ENCODE measurements at regions not wholly inside any gene's neighbourhood (a gene's known extent, or its start where the extent isn't known, plus 50 kb on each side); places are given as distances from the start of the nearest gene placed in this dataset.
"Not testable (repeated sequence)": the region's sequence is repeated elsewhere in the genome, so short reads cannot be mapped to it uniquely, and the experiment has no call there.

DNA sequence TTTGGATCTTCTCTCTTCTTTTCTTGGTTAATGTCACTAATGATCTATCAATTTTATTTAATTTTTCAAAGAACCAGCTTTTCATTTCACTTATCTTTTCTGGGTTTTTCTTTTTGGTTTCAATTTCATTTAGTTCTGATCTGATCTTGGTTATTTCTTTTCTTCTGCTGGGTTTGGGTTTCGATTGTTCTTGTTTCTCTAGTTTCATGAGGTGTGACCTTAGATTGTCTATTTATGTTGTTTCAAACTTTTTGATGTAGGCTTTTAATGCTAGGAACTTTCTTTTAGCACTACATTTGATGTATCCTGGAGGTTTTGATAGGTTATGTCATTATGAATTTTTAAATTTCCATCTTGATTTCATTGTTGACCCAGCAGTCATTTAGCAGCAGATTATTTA lies 142.3 kb downstream of the C11orf87 start:
- DNase-seq = no peak

DNA sequence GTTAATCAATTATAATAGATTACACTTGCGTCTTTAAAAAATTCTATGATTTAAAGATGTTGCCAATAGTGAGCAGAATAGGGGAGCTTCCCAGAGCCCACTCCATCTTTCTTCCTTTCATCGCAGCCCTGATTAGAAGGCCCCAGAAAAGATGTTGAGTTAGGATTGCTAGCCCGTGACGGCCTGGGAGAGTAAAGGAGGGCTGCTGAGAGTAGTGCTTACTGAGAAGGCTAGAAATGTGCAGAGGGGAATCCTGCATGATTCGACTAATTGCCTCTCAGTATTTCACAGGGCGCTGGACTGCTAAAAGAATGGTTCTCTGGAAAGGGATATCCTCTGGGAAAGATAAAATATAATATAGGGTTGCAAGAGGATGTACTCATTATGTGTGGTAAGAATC lies 160.5 kb downstream of the C11orf87 start:
- no peak for DNase-seq

DNA sequence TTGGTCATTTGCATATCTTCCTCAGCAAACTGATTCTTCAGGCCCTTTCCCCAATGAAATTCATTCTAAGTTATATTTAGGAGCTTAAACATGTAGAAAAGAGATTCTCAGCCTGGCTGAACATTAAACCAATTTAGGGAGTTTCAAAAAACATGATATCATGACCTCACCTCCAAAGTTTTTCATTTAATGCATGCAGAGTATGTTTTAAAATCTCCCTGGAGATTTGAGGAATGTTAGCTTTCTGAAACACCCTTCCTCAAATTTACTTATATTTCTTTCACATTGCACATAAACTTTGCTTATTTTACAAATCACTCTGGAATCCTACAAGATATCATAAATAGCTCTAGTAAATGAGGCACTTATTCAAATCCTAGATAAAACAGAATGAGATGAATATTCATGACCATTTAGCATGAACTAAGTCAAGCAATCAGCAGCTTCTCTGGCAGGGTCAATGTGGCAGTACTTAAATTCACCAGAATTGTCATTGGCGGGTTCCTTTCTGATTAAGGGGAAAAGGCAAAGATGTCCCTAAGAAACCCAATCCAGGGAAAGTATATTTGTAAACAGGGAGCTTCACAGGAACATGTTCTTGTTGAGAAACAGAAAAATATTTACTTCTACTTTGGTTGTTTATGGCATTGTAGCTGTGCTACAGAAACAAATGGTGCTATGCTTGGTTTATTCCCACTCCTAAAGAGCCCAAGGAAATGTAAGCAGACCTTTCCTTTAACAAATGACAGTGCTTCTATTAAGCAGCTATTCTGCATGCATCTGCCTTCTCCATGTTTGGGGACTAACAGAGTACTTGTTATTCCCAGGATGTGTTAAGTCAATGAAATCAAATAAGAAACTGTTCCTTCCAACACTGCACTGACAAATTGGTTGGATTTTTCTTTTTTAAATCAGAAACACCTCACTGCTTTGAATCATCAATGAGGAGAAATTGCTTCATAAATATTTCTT lies 162.3 kb downstream of the C11orf87 start:
- no peak for DNase-seq

DNA sequence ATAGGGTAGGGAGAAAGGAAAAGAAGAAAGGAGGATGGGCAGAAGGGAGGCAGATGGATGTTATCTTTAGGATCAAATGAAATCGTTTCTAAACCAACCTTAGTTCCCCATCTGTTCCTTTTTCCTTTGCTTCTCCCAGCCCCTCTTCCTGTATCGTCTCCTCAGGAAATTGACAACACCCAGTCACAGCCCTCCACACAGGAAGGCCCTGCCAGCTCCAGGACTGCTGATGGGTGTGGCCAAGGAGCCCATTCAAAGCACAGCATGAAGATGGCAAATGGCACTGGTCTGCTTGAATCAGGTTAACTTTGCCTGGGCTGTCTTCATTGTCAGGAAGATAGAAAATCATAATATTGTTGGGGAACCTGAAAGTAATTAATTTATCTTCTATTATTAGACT lies 164.8 kb downstream of the C11orf87 start:
- no peak for DNase-seq

DNA sequence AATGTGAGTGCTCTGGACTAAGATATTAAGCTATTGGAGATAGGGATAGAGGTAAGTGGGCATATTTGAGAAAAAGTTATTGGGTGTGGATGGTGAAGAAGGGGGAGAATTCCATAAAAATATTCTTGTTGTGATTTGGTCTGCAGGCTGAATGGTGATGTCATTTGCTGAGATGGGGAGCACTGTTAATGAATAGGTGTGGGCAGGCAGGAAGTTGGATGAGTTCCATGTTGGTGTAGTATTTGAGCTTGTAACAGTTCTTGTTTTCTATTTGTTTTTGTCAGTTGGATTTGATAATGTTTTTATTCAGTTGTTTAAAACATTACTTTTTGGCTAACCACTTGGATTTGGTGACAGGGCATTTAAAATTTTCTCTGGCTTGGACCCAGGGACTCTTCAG lies 168.8 kb downstream of the C11orf87 start:
- no peak for DNase-seq

DNA sequence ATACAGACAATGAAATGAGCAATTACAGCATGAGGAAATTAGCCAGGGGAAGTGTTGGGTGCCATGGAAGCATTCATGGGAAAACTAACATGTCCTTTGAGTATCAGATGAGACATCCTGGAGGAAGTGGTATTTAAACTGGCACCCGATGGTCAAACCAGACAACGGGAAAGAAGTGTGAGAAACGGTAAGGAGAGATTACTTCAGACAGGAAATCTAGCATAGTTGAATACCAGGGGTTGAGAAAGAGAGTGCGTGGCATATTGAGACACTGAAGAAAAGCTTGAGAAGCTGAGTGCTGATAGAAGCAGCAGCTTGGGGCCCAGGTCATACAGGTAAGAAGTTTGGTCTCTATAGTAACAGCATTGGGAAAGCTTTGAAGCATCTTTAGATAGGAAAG lies 175.3 kb downstream of the C11orf87 start:
- no peak for DNase-seq

DNA sequence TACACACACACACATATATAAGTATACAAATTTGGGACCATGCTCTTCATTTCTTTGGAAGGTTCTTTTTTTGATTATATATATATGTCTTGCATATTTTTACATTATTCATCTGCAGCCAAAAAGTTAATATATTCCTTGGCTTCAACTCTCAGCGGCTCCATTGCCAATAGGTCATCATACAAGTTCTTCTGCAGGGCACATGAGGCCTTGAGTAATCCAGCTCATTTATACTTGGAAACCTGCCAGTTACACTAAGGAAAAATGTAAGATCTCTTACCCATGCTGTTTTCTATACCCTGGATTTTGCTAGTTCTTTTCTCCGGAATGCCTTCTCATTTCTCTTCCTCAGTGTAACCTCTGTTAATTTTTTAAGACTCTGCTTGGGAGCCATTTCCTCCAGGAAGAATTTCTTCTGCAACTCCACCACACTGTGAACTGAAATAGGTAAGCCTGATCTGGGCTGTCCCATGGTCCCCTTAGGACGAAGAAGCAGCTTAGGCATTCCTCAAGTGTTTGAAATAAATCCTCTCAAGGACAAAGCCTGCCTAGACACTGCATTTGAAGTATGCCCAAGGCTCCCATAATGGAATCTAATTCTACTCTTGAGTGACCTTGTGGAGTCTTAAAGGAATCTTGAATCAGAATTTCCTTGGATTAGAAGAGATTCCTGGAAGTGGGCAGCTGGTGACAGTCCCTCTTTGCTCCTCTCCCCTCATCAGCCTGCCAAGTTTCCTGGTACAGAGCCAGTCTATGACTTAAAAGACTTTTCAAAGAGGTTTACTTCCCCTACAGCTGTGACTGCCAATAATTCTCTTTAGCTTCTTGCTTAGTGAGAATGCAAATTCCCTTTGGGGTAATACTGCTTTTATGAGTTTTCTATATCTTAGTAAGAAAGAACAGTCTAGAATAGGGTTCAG lies 182.8 kb downstream of the C11orf87 start:
- no peak for DNase-seq

DNA sequence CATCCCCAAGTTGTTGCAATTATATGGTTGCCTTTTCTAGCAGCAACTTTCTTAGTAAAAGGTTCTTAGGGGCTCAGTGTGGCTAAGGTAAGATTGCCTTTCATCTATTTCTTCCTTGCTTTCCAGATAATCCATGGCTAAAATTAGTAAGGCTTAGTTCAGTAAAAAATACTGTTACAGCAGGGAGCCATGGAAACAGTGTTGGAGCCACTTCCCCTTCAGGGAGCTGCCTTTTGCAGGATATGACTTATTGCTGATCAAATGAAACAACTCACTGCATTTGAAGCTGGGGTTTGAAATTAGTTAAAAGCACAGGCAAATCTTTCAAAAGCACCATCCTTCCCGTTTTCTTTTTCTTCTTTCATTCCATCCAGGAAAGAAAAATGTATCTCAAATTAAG lies 184.3 kb downstream of the C11orf87 start:
- no peak for DNase-seq

DNA sequence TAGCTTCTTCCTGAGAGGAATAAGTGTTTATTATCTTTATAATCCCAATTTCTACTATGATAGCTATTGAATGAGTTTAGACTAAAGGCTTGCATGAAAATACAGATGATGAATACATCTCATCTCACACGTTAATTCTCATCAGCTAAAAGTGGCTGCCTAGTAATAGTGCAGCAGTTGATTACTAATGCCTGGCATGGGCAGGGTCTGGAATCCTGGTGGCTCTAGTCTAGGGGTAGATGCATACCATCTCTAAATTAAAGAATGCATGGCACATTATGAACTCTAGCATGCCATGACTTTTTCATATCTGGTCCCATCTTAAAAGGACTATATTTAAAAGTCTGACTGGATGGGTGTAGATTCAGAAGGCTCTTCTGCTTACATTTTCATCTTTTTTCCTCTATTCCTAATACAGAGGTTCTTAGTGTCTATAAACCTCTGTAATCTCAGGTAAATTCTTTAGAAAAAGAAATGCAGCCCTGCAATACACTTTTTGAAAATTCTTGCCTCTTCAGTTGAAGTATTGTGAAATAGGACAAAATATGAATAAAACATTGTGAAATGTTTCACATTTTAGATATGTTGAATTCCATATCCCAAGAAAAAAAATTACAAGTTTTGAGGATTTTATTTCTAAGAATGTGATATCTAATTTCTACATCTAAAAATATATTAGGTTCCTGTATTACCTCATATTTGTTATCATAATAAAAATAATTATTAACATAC lies 187.6 kb downstream of the C11orf87 start:
- no peak for DNase-seq

DNA sequence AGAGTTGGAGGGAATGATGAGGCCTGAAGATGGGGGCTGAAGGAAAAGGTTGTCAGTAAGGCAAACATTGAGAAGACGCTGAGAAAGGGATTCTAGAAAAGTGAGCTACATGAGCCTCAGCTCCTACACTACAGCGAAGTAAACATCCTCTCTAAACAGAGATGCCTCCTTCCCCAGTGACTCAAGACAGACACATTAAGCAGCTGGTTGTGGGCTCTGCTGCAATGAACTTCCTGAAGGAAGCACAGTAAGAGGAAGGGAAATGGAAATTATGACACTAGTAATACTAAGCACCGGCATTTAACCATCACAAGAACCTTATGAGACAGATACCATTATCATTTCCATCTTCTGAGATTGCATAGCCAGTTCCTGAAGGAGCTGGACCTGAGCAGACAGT lies 190.5 kb downstream of the C11orf87 start:
- no peak for DNase-seq

DNA sequence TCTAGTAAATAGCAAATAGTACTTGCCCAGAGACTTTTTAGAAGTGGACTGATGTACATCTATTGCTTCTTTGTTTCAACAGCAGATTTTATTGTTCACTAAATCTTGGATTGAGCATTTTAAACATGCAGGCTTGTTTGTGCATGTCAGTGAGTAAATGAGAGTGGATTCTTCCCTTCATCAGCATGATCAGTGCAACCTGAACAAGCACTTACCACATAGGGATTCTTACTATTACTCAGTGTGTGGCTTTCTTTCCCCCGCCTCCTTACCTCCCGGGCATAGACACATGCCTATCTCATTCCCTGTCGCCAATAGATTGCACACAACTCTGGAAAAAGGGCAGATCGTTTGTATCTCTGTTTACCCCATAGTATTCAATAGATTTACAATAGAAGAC lies 197.5 kb downstream of the C11orf87 start:
- DNase-seq = no peak

DNA sequence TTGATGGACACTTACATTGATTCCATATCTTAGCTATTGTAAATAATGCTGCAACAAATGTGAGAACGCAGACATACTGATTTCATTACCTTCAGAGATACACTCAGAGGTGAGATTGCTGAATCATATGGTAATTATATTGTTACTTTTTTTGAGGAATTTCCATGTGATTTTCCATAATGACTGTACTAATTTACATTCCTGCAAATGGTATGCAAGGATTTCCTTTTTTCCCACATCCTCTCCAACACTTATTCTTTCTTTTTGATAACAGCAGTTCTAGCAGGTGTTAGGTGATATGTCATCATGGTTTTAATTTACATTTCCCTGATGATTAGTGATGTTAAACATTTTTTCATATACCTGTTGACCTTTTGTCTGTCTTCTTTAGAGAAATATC lies 207.7 kb downstream of the C11orf87 start:
- DNase-seq = no peak

DNA sequence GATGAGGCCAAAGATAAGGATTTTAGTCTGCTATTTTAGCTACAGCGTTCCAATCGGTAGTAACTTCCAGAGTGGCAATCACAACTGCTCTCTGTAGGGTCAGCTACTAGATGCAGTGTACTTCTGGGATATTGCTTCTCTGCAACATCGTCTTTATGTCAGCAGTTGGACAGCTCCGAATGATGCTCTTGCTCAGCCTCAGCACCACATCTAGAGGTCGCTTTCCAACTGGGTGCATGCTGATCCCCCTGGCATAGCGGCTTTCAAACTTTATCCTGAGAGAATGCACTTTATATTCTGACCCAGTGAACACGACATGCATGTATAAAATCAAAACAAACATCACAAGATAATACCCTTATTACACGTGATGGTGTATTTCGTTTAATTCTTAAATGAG lies 219.6 kb downstream of the C11orf87 start:
- DNase-seq = no peak

DNA sequence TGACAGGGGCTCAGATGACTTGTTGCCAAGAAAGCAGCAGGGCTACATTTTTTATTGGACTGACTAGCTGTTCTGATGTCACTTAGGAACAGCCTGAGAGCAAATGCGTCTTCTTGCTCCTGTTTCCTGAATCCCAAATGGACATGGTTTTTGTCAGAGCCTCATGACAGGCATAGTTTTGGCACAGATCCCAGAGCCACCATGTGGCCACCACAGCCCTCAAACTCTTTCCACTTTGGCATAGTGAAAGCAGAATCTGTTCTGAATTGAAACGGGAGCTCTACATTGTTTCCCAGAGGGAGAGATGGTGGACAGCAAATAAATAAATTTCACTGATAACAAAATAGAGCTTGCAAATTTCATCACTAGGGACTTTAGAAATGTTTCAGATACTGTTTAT lies 222.2 kb downstream of the C11orf87 start:
- DNase-seq = no peak

DNA sequence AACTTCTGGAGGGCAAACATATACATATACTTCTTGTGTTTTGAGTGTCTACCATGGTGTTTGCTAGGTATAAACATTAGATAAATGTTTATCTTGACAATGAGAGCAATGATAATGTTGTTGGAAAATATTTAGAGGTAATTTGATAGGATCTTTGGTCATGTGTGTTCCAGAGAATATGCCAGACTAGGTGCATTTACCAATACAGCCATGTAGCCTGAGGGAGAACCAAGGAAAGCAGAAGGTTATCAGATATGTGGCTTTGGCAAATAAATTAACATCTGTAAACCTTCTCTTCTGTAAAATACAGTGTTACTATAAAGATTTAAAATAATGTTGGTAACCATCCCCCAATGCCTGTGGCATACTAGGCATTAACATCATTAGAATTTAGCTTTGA lies 226.8 kb downstream of the C11orf87 start:
- DNase-seq = no peak

DNA sequence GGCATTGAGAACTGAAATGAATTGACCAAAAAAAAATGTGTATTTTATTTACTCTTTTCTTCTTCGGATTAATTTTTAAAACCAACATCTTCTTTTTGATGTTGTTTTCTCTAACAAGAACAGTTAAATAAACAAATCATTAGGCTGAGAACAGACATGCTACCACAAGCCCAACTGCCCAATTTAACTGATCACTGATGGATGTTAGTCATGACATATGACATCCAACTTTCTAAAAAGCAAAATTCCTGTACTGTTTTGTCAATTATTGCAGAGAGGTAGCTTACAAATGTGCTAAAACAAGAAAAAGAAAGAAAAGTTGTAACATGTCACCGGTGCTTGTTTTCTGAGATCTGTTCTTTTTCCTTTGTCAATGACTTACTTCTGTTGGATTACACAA lies 232.1 kb downstream of the C11orf87 start:
- DNase-seq = no peak

DNA sequence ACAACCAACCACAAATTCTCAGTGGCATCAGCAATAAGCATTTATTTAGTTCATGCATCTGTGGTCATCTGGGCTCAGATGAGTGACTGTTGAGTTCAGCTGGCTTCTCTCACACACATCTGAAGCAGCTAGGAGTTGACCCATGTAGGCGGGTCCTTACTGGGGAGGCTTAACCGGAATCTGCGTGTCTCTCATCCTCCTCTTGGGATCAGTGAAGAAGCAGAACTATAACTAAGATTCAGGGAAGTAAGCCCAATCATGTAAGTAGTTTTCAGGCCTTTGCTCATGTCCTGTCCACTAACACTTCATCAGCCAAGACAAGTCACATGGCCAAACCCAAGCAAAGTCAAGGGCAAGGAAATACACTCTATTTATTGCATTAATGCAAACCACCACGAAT lies 236.2 kb downstream of the C11orf87 start:
- no peak for DNase-seq

DNA sequence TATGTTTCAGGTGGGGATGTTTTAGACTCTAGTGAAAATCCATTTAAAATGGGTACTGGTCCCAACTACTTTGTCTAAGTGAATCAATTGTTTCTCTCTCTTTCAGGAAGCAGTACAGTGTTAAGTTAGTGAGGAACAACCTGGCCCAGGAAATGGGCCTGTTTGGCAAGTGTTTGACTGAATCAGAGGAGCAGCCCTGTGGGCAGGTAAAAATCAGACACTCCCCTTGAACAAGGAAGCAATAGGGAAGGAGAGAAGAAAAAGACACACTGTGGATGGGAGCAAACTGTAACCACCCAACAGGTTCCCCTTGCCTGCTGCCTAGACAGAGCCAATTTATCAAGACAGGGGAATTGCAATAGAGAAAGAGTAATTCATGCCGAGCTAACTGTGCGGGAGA lies 245.7 kb downstream of the C11orf87 start:
- DNase-seq = no peak

DNA sequence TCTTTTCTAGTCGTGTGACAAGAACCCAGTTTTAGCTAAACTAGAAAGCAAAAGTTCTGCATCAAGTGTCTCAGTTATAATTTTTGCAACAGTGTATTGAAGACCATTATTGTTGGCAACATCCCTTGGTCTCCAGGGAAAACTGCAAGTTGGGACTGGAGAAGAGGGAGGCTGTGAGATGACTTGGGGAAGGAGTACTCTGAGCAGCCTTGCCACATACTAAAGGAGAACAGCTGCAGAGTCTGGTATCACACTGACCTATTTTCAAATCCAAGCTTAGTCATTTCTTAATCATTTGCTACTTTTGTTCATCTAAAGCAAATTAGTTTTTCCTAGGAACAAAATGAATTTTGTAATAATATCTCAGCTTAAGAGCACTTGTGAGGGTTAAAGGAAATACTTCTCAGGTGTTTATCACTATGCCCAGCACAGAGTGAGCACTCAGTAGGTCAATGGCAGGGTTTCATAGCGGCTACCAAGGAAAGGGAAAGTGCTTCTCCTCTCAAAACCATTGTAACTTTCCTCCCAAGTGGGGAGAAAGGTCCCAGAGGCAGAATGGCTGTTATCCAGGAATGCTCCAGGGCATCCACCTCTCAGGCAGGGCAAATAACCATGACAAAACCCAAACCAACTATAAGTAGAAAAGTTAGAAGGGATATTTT lies 247.1 kb downstream of the C11orf87 start:
- no peak for DNase-seq

DNA sequence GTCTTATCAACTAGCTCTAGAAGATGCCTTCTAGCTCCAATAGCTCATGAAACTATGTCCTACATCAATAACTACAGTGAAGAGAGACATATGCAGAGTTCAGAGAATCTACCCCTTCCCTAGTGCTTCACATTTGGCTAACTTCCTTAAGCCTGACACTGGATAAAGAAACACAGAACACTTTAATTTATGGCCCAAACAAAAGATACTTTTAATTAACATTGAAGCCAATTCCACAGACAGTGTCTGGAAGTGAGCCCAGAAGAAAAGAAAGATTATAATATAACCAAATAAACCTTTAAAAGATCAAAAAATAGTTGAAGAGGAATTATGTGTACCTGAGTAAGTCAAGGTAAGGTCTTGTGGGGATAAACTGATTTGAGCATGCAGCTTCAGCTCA lies 255.2 kb downstream of the C11orf87 start:
- DNase-seq = no peak

DNA sequence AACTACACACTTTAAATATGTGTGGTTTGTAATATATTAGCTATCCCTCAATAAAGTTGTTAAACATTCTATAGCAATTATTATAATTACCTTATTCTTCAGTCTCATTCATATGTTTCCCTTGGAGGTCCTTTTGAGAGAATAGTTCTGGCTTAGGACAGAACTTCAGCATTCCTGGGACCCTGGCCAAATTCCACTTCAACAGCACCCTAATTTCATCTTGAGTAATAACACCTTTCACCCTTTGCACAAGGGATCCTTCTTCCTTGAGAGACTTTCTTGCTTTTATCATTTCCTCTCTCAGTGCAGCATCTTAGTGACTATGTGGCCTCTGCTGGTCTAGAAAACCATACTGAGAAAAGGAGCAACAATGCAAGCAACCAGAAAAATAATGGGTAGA lies 255.9 kb downstream of the C11orf87 start:
- DNase-seq = no peak

DNA sequence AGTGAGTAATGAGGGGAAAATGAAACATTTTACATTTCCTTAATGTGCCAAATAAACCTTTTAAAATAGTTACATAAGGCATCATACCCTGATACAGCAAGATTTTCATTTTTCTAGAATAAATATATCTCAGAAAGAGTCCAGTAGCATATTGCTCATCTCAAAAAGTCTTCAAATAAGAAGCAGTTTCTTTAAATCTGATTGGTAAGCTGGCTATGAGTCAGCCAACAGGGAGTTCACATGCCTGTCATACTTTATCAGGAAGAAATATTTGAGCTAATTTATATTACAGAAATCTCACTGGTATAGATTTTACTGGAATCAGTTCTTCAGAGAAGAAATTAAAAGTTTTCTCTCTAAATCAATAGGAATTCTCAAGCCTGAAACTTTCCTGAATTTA lies 258.1 kb downstream of the C11orf87 start:
- no peak for DNase-seq

DNA sequence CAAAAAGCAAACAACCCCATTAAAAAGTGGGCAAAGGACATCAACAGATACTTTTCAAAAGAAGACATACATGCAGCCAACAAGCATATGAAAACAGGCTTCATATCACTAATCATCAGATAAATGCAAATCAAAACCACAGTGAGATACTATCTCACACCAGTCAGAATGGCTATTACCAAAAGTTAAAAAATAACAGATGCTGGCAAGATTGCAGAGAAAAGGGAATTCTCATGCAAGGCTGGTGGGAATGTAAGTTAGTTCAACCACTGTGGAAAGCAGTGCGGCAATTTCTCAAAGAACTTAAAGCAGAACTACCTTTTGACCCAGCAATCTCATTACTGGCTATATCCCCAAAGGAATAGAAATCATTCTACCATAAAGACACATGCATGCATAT lies 260.8 kb downstream of the C11orf87 start:
- not testable (repeated sequence) for DNase-seq

Measured in activated naive CD4-positive, alpha-beta T cell treated with Interleukin-2 at 50 U/mL for 16 hours (primary cell).